Neural crest cell (in vitro differentiated cells): ENCODE measurements at regions not wholly inside any gene's neighbourhood (a gene's known extent, or its start where the extent isn't known, plus 50 kb on each side); places are given as distances from the start of the nearest gene placed in this dataset.

Experiments used
- DNase-seq: peaks from one replicate; pipeline ENCODE4 v3.0.0; 2021; ENCODE audit warnings: low read depth, mixed read lengths, low spot score
- H3K27ac Mint-ChIP-seq: one replicate; pipeline ENCODE4 v1.8.0; 2021; ENCODE audit warnings: mild to moderate bottlenecking, mixed read lengths; ENCODE audit not compliant: unreplicated experiment
- H3K27me3 Mint-ChIP-seq: 2 replicates; pipeline ENCODE4 v1.8.0; 2021; ENCODE audit warnings: low read depth, mild to moderate bottlenecking, mixed read lengths
- H3K36me3 Mint-ChIP-seq: 2 replicates; pipeline ENCODE4 v1.8.0; 2021; ENCODE audit warnings: low read depth, mild to moderate bottlenecking, mixed read lengths
- H3K4me1 Mint-ChIP-seq: 2 replicates; pipeline ENCODE4 v1.8.0; 2021; ENCODE audit warnings: mixed read lengths
- H3K4me3 Mint-ChIP-seq: one replicate; pipeline ENCODE4 v1.8.0; 2021; ENCODE audit warnings: mild to moderate bottlenecking, mixed read lengths
- H3K9me3 Mint-ChIP-seq: 2 replicates; pipeline ENCODE4 v1.8.0; 2021; ENCODE audit warnings: mixed read lengths
- TF ChIP-seq, protein P1 (sequence below): fragments of 200-600 bp; sonication (generic); conservative IDR thresholded peaks from 2 replicates; pipeline ENCODE4 v1.5.0; 2021; ENCODE audit warnings: antibody characterized with exemption, mild to moderate bottlenecking

GRCh38 chr2:107195631-107196030 is 309.7 kb upstream of the ST6GAL2 start:
- Mint-ChIP-seq H3K36me3 (no peaks in the 10 kb centered on the region), H3K9me3 (no peaks in the 10 kb centered on the region), H3K27ac (no peak overlapping the region), H3K4me1 (peaks cover 7% of the 10 kb centered on the region), H3K4me3 (no peak overlapping the region), H3K27me3 (no peaks in the 10 kb centered on the region)
- DNase-seq, result no peak
- TF ChIP-seq, protein P1, sequence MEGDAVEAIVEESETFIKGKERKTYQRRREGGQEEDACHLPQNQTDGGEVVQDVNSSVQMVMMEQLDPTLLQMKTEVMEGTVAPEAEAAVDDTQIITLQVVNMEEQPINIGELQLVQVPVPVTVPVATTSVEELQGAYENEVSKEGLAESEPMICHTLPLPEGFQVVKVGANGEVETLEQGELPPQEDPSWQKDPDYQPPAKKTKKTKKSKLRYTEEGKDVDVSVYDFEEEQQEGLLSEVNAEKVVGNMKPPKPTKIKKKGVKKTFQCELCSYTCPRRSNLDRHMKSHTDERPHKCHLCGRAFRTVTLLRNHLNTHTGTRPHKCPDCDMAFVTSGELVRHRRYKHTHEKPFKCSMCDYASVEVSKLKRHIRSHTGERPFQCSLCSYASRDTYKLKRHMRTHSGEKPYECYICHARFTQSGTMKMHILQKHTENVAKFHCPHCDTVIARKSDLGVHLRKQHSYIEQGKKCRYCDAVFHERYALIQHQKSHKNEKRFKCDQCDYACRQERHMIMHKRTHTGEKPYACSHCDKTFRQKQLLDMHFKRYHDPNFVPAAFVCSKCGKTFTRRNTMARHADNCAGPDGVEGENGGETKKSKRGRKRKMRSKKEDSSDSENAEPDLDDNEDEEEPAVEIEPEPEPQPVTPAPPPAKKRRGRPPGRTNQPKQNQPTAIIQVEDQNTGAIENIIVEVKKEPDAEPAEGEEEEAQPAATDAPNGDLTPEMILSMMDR, result no peak

GRCh38 chr2:107197594-107198294 is 311.8 kb upstream of the ST6GAL2 start:
- H3K27ac Mint-ChIP-seq, result peak overlapping the region; percentile 73
- TF ChIP-seq, protein P1, result no peak
- no peak overlapping the region for H3K4me3 Mint-ChIP-seq
- H3K9me3 Mint-ChIP-seq, result no peaks in the 10 kb centered on the region
- no peaks in the 10 kb centered on the region for H3K27me3 Mint-ChIP-seq
- H3K36me3 Mint-ChIP-seq, result no peaks in the 10 kb centered on the region
- no peak for DNase-seq
- H3K4me1 Mint-ChIP-seq, result peaks cover 7% of the 10 kb centered on the region

DNA sequence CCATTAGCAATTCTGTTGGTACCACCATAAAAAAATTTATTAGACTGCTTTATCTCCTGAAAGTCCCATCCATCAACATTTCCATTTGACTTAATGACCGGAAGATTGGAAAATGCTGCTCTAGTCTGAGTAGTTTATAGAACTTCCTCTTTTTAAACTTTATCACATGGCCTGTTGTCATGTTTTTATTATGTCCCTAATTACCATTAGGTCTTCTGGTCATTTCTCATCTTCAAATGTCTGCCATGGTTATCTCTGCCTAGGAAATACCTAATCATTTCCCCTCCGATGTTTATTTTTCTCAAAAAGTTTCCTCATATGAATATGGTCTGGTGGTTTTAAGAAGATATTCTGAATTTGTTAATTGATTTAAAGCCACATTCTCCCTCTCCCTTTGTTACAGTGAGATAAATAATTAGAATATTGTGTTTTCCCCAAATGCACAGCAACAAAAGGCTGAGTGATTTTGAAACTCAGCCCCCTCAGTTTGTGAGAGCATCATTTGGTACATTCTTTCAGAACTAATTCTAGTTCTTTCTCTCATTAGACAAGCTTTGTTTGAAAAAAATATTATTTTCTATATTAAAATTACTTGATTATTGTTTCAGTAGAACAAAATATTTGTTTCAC is 317.1 kb upstream of the ST6GAL2 start:
- no peak for DNase-seq
- Mint-ChIP-seq H3K4me3 (no peak overlapping the region), H3K27me3 (no peaks in the 10 kb centered on the region), H3K36me3 (no peaks in the 10 kb centered on the region), H3K9me3 (no peaks in the 10 kb centered on the region), H3K27ac (no peak overlapping the region), H3K4me1 (no peaks in the 10 kb centered on the region)
- TF ChIP-seq, protein P1, result no peak

DNA sequence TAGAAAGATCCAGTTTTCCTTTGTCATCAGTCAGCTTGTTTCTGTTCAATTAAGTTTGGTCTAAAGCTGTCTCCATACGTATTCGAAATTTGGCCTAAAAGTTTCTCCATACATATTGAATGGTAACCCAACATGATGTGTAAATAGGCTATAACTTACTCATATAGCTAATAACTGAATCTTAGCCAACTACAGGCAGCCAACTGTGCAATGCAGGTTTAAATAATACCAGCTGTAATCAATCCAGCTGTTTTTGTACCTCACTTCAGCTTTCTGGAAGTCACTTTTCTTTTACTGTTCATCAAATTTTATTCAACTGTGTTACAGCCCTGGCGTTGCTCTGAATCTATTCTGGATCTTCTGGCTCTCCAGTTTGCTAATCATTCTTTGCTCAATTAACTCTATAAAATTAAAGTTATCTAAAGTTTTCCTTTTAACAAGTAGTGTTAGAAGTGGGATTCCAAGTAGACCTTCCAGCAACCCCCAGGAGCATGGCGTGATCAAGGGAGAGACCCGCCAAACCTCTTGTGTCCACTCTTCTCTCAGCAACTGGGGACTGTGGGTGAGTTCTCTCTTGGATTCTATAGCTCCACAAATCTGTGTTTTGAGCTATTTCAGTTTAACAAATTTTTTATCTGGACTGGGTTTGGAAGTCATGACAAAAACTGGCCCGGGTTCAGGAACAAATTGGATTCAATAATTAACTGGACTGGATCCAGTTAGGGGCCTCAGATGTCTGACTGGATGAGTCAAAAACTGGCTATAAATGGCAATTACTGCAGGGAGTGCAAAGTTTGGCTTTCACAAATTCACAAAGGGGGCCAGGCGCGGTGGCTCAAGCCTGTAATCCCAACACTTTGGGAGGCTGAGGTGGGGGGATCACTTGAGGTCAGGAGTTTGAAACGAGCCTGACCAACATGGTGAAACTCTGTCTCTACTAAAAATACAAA is 329.7 kb upstream of the ST6GAL2 start:
- Mint-ChIP-seq H3K36me3 (no peaks in the 10 kb centered on the region), H3K4me1 (no peaks in the 10 kb centered on the region), H3K9me3 (no peaks in the 10 kb centered on the region), H3K27ac (no peak overlapping the region), H3K27me3 (peaks cover 2% of the 10 kb centered on the region), H3K4me3 (no peak overlapping the region)
- no peak for DNase-seq
- TF ChIP-seq, protein P1, result no peak

DNA sequence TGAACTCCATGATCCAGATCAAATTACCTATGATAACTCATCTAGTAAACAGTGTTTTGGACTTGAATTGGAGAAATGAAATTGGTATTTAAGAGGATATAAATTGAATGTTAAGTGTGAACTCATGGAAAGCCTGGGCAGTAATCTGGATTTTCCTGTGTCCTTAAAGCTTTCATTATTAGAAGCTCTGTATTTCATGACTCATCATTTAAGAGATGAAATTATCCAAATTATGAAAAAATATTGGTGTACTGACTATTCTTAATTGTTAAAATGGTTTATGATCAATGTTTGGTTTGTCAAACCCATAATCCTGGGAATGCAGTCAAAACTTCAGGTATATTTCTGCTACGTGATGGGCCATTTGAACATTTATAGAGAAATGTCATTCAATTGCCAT is 332.2 kb upstream of the ST6GAL2 start:
- no peaks in the 10 kb centered on the region for H3K9me3 Mint-ChIP-seq
- no peak overlapping the region for H3K27ac Mint-ChIP-seq
- no peak overlapping the region for H3K4me3 Mint-ChIP-seq
- DNase-seq, result no peak
- H3K27me3 Mint-ChIP-seq, result peaks cover 2% of the 10 kb centered on the region
- TF ChIP-seq, protein P1, result no peak
- H3K36me3 Mint-ChIP-seq, result peaks cover 3% of the 10 kb centered on the region
- H3K4me1 Mint-ChIP-seq, result no peaks in the 10 kb centered on the region
